BLaER1 (cell line): ENCODE measurements at regions not wholly inside any gene's neighbourhood (a gene's known extent, or its start where the extent isn't known, plus 50 kb on each side); places are given as distances from the start of the nearest gene placed in this dataset.
A peak's percentile ranks its signal among the peaks of the same experiment; 100 is the strongest.

Experiments used
- H3K27ac ChIP-seq: shearing (Covaris generic); formaldehyde crosslinking; 2 replicates; pipeline ENCODE4 v1.8.1; 2022
- H3K27me3 ChIP-seq: shearing (Covaris generic); formaldehyde crosslinking; 2 replicates; pipeline ENCODE4 v1.8.1; 2022
- H3K36me3 ChIP-seq: shearing (Covaris generic); formaldehyde crosslinking; 2 replicates; pipeline ENCODE4 v1.8.1; 2022
- H3K4me1 ChIP-seq: shearing (Covaris generic); formaldehyde crosslinking; 2 replicates; pipeline ENCODE4 v1.8.1; 2022
- H3K4me2 ChIP-seq: shearing (Covaris generic); formaldehyde crosslinking; 2 replicates; pipeline ENCODE4 v1.8.1; 2022
- H3K4me3 ChIP-seq: shearing (Covaris generic); formaldehyde crosslinking; 2 replicates; pipeline ENCODE4 v1.8.1; 2022
- H3K9ac ChIP-seq: shearing (Covaris generic); formaldehyde crosslinking; 2 replicates; pipeline ENCODE4 v1.8.1; 2022
- H3K9me3 ChIP-seq: shearing (Covaris generic); formaldehyde crosslinking; 2 replicates; pipeline ENCODE4 v1.8.1; 2022
- H4K20me1 ChIP-seq: shearing (Covaris generic); formaldehyde crosslinking; 2 replicates; pipeline ENCODE4 v1.8.1; 2022
- Cebpa-rat ChIP-seq: shearing (Covaris generic); IDR thresholded peaks from 2 replicates; pipeline ENCODE4 v1.8.1; 2022

DNA sequence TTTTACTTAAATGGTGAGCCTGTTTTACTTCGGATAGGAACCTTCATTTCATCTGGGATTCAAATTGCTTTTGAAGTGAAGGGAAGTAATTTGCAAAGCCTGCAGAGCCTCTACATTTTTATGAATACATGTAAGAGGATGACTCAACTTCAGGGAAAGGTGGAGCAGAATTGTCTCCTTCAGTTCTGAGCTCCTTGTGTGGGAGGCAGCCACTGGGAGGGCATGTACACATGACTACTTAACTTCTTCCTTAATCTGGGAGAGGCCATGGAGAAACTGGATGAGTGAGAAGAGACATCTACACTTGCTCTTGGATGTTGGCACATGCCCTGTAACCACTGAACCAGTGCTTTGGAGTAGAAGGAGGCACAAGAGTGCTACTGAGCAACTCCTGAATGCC is 145.1 kb upstream of the NRSN1 start:
- H4K20me1 ChIP-seq, result no peaks in the 10 kb centered on the region
- H3K4me1 ChIP-seq, result no peaks in the 10 kb centered on the region
- H3K27ac ChIP-seq, result no peak overlapping the region
- TF ChIP-seq Cebpa-rat, result no peak
- no peaks in the 10 kb centered on the region for H3K9me3 ChIP-seq
- H3K9ac ChIP-seq, result no peak overlapping the region
- H3K36me3 ChIP-seq, result no peaks in the 10 kb centered on the region
- no peak overlapping the region for H3K4me2 ChIP-seq
- no peak overlapping the region for H3K4me3 ChIP-seq
- H3K27me3 ChIP-seq, result no peaks in the 10 kb centered on the region

DNA sequence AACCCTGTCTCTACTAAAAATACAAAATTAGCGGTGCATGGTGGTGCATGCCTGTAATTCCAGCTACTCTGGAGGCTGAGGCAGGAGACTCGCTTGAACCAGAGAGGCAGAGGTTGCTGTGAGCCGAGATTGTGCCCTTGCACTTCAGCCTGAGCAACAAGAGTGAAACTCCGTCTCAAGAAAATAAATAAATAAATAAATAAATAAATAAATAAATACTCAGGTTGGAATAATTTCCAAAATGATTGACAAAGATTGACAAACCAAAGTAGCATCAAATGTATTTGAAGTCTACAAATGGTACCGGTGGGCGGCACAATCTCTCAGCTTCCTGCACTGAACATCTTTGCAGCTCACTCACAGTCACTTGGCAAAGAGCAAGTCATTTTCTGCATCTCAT is 144.1 kb upstream of the NRSN1 start:
- H4K20me1 ChIP-seq, result no peaks in the 10 kb centered on the region
- H3K27ac ChIP-seq, result no peak overlapping the region
- H3K4me2 ChIP-seq, result no peak overlapping the region
- no peaks in the 10 kb centered on the region for H3K36me3 ChIP-seq
- H3K4me3 ChIP-seq, result no peak overlapping the region
- no peaks in the 10 kb centered on the region for H3K9me3 ChIP-seq
- H3K9ac ChIP-seq, result no peak overlapping the region
- no peaks in the 10 kb centered on the region for H3K27me3 ChIP-seq
- TF ChIP-seq Cebpa-rat, result no peak
- H3K4me1 ChIP-seq, result no peaks in the 10 kb centered on the region

DNA sequence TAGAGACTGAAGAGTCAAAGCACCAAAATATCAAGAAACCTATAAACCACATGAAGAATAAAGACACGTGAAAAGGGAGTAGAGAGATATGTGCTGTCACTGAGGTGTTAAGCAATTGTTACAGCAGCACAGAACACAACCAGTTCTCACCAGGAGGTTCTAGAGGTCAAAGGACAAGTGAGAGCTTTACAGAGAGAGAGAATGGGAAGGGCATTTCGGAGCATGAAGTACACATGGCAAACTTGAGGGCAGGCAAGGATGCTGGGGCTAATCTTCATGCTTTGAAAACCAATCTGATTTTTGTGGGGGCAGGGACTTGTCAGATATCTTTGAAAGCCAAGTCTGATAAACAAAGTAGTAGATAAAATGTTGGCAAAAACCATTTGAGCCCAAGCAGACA is 142.3 kb upstream of the NRSN1 start:
- no peak for TF ChIP-seq Cebpa-rat
- no peaks in the 10 kb centered on the region for H3K4me1 ChIP-seq
- no peak overlapping the region for H3K4me2 ChIP-seq
- no peaks in the 10 kb centered on the region for H4K20me1 ChIP-seq
- no peak overlapping the region for H3K4me3 ChIP-seq
- H3K36me3 ChIP-seq, result no peaks in the 10 kb centered on the region
- H3K27me3 ChIP-seq, result no peaks in the 10 kb centered on the region
- H3K9me3 ChIP-seq, result no peaks in the 10 kb centered on the region
- no peak overlapping the region for H3K9ac ChIP-seq
- H3K27ac ChIP-seq, result no peak overlapping the region

DNA sequence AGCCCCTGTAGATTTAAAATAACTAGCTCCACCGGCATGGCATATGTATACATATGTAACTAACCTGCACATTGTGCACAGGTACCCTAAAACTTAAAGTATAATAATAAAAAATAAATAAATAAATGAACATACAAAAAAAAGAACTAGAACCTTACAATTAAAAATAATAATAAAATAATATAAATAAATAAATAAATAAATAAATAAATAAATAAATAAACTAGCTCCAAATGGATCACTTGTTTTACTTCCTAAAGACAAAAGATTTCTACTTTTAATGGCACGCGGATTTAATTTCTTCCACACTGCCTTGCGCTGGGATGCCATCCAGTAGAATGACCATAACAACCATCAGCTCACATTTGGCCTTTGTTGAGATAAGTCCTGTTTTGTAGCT is 141.0 kb upstream of the NRSN1 start:
- TF ChIP-seq Cebpa-rat, result no peak
- Histone ChIP-seq H3K4me2 (no peak overlapping the region), H4K20me1 (no peaks in the 10 kb centered on the region), H3K27ac (no peak overlapping the region), H3K27me3 (no peaks in the 10 kb centered on the region), H3K9ac (no peak overlapping the region), H3K9me3 (no peaks in the 10 kb centered on the region), H3K4me1 (peaks cover 6% of the 10 kb centered on the region), H3K4me3 (no peak overlapping the region), H3K36me3 (no peaks in the 10 kb centered on the region)

DNA sequence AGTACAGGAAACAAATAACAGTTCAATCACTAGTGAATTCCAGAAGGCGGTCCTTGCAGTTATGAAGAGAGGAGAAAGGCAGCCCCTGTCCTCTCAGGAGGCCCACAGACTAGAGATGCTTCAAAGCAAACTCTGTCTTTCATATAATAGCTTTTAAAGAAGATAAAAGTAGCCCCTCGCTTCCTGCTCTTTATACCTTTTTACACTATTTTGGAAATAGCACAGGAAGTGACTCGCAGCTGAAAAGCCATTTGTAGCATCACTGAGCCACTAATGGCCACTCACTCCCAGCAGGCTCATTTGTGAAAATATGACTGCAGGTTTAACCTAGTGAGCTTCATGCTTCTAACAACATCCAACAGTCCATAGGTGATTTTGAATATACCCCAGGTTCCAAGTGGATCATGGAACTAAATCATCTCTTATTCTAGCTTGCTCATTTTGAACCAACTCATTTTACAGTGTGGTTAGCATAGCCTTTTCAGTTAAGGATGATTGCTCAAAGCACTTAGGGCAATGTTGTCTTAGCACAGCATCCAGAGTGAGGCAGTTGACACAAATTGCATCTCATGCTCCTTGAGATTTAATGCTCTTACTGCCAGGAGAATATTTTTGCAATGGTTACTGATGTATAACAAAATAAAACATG is 136.0 kb upstream of the NRSN1 start:
- TF ChIP-seq Cebpa-rat, result no peak
- no peaks in the 10 kb centered on the region for H3K36me3 ChIP-seq
- H3K4me2 ChIP-seq, result peak overlapping the region; percentile 22; the same call in 1 of the 2 replicates

DNA sequence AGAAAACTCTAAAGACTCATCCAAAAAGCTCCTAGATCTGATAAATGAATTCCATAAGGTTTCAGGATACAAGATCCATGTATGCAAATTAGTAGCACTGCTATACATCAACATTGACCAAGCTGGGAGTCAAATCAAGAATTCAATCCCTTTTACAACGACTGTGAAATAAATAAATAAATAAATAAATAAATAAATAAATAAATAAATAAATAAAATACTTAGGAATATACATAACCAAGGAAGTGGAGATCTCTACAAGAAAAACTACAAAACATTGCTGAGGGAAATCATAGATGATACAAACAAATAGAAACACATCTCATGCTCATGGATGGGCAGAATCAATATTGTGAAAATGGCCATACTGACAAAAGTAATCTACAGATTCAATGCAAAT is 132.0 kb upstream of the NRSN1 start:
- Histone ChIP-seq H3K27me3 (no peaks in the 10 kb centered on the region), H3K4me2 (no peak overlapping the region), H3K4me3 (no peak overlapping the region), H3K27ac (no peak overlapping the region), H3K4me1 (peaks cover 10% of the 10 kb centered on the region), H4K20me1 (no peaks in the 10 kb centered on the region), H3K36me3 (no peaks in the 10 kb centered on the region), H3K9ac (no peak overlapping the region), H3K9me3 (no peaks in the 10 kb centered on the region)
- TF ChIP-seq Cebpa-rat, result no peak

More for the DNA sequence above, 136.0 kb upstream of the NRSN1 start:
- Histone ChIP-seq H3K9me3 (no peaks in the 10 kb centered on the region), H3K27ac (no peak overlapping the region), H3K27me3 (no peaks in the 10 kb centered on the region), H4K20me1 (no peaks in the 10 kb centered on the region), H3K4me3 (no peak overlapping the region), H3K4me1 (peaks cover 10% of the 10 kb centered on the region), H3K9ac (no peak overlapping the region)

DNA sequence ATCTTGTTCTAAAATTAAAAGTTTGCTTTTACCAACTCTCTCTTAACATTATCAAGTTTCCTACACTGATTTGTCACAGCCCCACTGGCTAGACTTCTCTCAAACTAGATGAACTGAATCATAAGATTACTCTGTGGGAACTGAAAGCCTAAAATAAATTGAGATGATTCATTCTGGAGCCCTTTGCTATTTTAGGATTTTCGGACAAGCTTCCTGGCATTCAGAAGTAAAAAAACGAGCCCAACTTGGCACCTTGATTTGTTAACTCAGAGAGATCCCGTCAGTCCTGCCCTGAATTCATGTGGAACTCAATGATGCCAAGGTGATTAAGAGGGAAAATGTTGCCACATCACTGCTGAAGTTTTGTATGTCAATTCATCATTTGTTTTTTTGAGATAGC is 122.0 kb upstream of the NRSN1 start:
- Histone ChIP-seq H3K9me3 (no peaks in the 10 kb centered on the region), H3K9ac (no peak overlapping the region), H3K4me1 (no peaks in the 10 kb centered on the region), H3K27ac (no peak overlapping the region), H3K4me3 (no peak overlapping the region), H3K36me3 (no peaks in the 10 kb centered on the region), H3K4me2 (no peak overlapping the region), H3K27me3 (no peaks in the 10 kb centered on the region), H4K20me1 (no peaks in the 10 kb centered on the region)
- TF ChIP-seq Cebpa-rat, result no peak

DNA sequence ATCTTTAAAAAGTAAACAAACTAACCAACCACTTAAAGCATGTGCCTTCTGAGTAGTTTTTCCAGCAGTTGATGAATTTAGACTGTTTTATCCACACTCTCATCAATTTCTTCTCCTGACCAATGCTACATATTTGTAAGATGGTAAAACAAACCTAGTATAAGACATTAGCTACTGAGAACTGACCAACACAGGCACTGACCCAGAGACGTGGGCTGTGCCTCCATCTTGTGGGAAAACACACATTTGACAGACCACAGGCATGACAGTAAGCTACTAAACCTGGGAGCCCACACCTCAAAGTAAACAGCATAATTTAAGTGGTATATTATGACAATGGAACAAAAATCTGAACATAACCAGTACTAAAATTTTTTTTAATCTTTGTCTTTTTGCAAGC is 121.4 kb upstream of the NRSN1 start:
- H3K4me3 ChIP-seq, result no peak overlapping the region
- TF ChIP-seq Cebpa-rat, result no peak
- no peak overlapping the region for H3K9ac ChIP-seq
- H3K27ac ChIP-seq, result no peak overlapping the region
- H3K4me2 ChIP-seq, result no peak overlapping the region
- no peaks in the 10 kb centered on the region for H4K20me1 ChIP-seq
- no peaks in the 10 kb centered on the region for H3K9me3 ChIP-seq
- no peaks in the 10 kb centered on the region for H3K4me1 ChIP-seq
- H3K27me3 ChIP-seq, result no peaks in the 10 kb centered on the region
- H3K36me3 ChIP-seq, result no peaks in the 10 kb centered on the region

DNA sequence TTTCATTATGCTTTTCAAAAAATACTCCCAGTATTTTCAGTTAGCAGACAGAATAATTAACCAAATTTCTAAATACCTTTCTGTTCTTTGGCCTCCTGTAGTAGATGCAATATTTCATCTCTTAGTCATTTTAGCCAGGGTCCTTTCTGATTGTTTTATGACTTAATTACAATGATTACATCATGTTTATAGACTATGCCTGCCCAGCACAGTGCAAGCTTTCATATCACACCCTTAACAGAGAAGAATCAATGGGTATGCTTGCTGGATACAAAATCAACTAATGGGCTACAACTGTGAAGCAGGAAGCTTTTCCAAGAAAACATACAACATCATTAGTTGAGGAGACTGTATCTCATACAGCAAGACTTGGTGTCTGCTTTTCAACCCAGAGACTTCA is 119.8 kb upstream of the NRSN1 start:
- Histone ChIP-seq H3K27ac (no peak overlapping the region), H3K9ac (no peak overlapping the region), H3K9me3 (no peaks in the 10 kb centered on the region), H3K36me3 (no peaks in the 10 kb centered on the region), H3K4me2 (no peak overlapping the region), H3K27me3 (no peaks in the 10 kb centered on the region), H3K4me1 (no peaks in the 10 kb centered on the region), H3K4me3 (no peak overlapping the region), H4K20me1 (no peaks in the 10 kb centered on the region)
- TF ChIP-seq Cebpa-rat, result no peak

DNA sequence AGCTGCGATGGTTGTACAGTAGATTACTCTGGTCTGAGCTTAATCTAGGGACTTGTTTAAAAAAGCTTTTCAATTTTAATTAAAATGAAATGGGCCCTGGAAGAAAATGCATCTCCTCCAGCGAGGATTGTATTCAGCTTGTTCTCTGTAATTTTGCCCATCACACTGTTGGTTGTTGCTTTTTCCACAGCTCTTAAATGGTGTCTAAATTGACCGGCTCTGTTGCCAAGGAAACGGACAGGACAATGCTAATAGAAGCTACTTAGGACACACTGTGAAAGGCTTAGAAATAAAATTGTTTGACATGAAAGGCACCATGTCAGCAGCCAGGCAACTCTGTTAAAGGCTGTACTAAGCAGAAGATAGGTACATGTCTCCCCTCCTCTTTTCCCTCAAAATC is 116.7 kb upstream of the NRSN1 start:
- Histone ChIP-seq H3K27me3 (no peaks in the 10 kb centered on the region), H3K9me3 (no peaks in the 10 kb centered on the region), H3K9ac (no peak overlapping the region), H4K20me1 (no peaks in the 10 kb centered on the region), H3K4me2 (no peak overlapping the region), H3K27ac (no peak overlapping the region), H3K4me3 (no peak overlapping the region), H3K4me1 (no peaks in the 10 kb centered on the region), H3K36me3 (no peaks in the 10 kb centered on the region)
- TF ChIP-seq Cebpa-rat, result no peak

DNA sequence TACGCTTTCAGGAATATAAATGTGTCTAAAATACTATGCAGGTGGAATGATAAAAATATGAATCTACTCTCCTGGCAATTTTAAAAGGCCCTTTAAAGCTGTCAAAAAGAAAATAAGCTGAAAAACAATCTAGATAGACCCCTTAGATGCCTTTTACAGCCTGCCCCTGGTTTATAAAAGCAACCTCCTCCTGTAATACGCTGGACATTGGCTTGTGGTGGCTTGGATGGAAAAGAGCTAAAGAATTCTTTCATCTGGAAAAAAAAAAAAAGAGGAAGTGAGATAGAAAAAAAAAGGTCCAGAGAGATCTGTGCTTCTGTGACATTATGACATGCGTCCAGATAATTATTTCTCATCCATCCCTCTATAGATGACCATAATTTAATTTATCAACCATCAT is 115.9 kb upstream of the NRSN1 start:
- Histone ChIP-seq H3K9me3 (no peaks in the 10 kb centered on the region), H3K36me3 (no peaks in the 10 kb centered on the region), H3K27ac (no peak overlapping the region), H4K20me1 (no peaks in the 10 kb centered on the region), H3K4me2 (no peak overlapping the region), H3K4me1 (no peaks in the 10 kb centered on the region), H3K4me3 (no peak overlapping the region), H3K27me3 (no peaks in the 10 kb centered on the region), H3K9ac (no peak overlapping the region)
- TF ChIP-seq Cebpa-rat, result no peak
